ENCODE measurements at regions not wholly inside any gene's neighbourhood (a gene's known extent, or its start where the extent isn't known, plus 50 kb on each side); places are given as distances from the start of the nearest gene placed in this dataset.
"Not testable (repeated sequence)": the region's sequence is repeated elsewhere in the genome, so short reads cannot be mapped to it uniquely, and the experiment has no call there.

GRCh38 chr14:106174206-106174605 is 647.8 kb downstream of the TMEM121 start (continued):
- TF ChIP-seq, protein P1, sequence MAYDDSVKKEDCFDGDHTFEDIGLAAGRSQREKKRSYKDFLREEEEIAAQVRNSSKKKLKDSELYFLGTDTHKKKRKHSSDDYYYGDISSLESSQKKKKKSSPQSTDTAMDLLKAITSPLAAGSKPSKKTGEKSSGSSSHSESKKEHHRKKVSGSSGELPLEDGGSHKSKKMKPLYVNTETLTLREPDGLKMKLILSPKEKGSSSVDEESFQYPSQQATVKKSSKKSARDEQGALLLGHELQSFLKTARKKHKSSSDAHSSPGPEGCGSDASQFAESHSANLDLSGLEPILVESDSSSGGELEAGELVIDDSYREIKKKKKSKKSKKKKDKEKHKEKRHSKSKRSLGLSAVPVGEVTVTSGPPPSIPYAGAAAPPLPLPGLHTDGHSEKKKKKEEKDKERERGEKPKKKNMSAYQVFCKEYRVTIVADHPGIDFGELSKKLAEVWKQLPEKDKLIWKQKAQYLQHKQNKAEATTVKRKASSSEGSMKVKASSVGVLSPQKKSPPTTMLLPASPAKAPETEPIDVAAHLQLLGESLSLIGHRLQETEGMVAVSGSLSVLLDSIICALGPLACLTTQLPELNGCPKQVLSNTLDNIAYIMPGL (CRISPR knock-in tag; IDR thresholded peaks at IDR 0.05; ENCODE audit: borderline replicate concordance in 1 of 2, low read depth in 1 of 2) = no peak
- TF ChIP-seq REXO4 (CRISPR knock-in tag; IDR thresholded peaks at IDR 0.05; ENCODE audit: borderline replicate concordance) (no peak), FOXM1 (CRISPR knock-in tag; IDR thresholded peaks at IDR 0.05) (no peak), CENPT (CRISPR knock-in tag; IDR thresholded peaks at IDR 0.05; ENCODE audit: low read depth) (no peak), YEATS4 (CRISPR knock-in tag; IDR thresholded peaks at IDR 0.05; ENCODE audit: borderline replicate concordance) (no peak), ZIK1 (CRISPR knock-in tag; IDR thresholded peaks at IDR 0.05; ENCODE audit: borderline replicate concordance, low read depth) (no peak), KDM2A (CRISPR knock-in tag; IDR thresholded peaks at IDR 0.05; ENCODE audit: borderline replicate concordance, low read depth) (no peak), ARNT2 (CRISPR knock-in tag; IDR thresholded peaks at IDR 0.05; ENCODE audit: low read depth) (no peak), TCF12 (IDR thresholded peaks at IDR 0.05) (no peak), TCF12 (CRISPR knock-in tag; IDR thresholded peaks at IDR 0.05) (no peak)

- H3K9me3 ChIP-seq (ENCODE audit: low read length); POLR2A ChIA-PET; H3K79me2 ChIP-seq (ENCODE audit: insufficient read depth, low read length); H3K4me1 ChIP-seq (ENCODE audit: insufficient read depth, low read length); H2AFZ ChIP-seq (ENCODE audit: low read length); H3K4me2 ChIP-seq (ENCODE audit: low read depth, low read length); H3K36me3 ChIP-seq (replicated peaks in 1 of 2; ENCODE audit: control insufficient read depth in 1 of 2, insufficient read depth in 2 of 2, low read length in 2 of 2); DNase-seq (ENCODE audit: low spot score); BruUV-seq (replicated peaks); FAIRE-seq; H4K20me1 ChIP-seq (ENCODE audit: insufficient read depth, low read length); CTCF ChIA-PET (ENCODE audit: low intra/inter-chr PET ratio, low total read pairs); H3K27me3 ChIP-seq (ENCODE audit: control insufficient read depth in 1 of 2, insufficient read depth in 2 of 2, low read length in 2 of 2); H3K4me3 ChIP-seq (replicated peaks in 1 of 3; ENCODE audit: insufficient read depth in 1 of 3, low read depth in 2 of 3, low read length in 3 of 3); in situ Hi-C loops (cut with HindIII; ENCODE audit: extremely low pct_ligation_motif_present, low pct_unique_long_range_greater_than_20kb); intact Hi-C loops (cut with micrococcal nuclease; ENCODE audit: unreplicated experiment); H3K27ac ChIP-seq (ENCODE audit: extremely low read length, insufficient read depth, low read length); H3K9ac ChIP-seq (ENCODE audit: insufficient read depth, low read depth, low read length): not testable (repeated sequence)
- WGBS (ENCODE audit: low lambda C conversion rate) = 5% methylated on average over 6 of the region's 7 CpGs
- ATAC-seq = peak; percentile 74
Measured at GRCh38 chr14:106177266-106178246, 651.2 kb downstream of the TMEM121 start.

All from HepG2 (cell line).